Right ventricle myocardium superior (tissue), 1 donor: ENCODE measurements at regions not wholly inside any gene's neighbourhood (a gene's known extent, or its start where the extent isn't known, plus 50 kb on each side); places are given as distances from the start of the nearest gene placed in this dataset.

ENCODE experiments used
- ATAC-seq: fragments of 200-7000 bp; cut with Tn5 transposase; one replicate; pipeline ENCODE4 v1.9.1; 2020; ENCODE audit warnings: mild to moderate bottlenecking; ENCODE audit not compliant: poor library complexity
- DNase-seq: peaks from one replicate; pipeline ENCODE4 v3.0.0-alpha.2; 2020
- intact Hi-C: fragments of 100-400 bp; cut with DNase I; formaldehyde crosslinking; loops from one replicate; pipeline ENCODE4 v1.11.2; 2022
- donor health status: DM: no; HTN: yes; CAD: no; lungs with severe emphysema.

DNA sequence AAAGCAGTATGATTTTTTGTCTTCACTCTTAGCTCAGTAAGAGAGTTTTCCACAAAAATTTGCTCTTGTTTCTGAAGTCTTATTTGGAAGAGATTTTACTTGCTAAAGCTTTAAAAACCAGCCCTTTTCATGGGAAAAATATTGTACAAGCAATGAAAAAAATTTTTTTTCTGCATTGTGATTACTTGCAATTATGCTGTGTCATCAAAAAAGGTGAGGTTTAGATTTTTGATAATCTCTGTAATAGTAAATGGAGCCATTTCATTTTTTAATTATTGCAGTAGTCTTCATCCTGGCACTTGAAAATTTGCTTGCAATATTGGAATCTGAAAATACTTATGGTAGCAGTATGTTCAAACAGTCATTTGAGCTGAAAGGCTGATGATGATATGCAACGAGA is 447.4 kb downstream of the SH2D4B start:
- ATAC-seq = no peak
- DNase-seq = no peak
- intact Hi-C loops = no loop called here

DNA sequence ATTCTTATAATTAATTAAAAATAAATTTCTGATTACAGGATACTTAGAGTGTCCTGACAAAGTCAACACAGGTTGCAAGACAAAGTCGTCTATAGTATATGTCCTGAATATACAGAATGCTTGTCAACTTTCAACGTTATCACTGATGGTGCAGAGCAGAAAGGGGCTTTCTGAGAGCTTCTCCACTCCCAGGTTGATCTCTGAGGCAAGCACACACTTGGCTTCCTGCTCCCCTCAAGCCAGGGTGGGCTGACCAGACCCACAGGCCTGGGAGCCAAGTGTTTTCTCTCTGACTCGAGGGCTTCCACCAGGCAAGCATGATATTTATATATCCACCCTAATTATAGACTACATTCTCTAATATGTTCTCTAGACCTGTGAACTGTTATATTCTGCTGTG is 448.9 kb downstream of the SH2D4B start:
- ATAC-seq = no peak
- intact Hi-C loops = no loop called here
- no peak for DNase-seq

DNA sequence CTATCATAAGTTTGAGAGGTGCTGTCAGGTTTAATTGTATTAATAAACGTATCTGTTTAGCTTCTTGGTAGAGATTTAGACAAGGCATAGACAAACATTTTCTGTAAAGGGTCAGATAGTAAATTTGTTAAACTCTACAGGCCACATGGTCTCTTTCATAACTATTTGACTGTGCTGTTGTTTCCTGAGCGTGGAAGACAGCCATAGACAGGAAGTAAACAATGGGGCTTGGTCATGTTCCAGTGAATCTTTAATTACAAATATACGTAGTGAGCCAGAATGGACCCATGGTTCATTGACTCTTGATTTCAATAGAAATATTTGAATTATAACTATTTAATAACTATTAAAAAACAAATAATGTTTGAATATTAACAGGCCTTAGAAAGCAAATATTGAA is 451.1 kb downstream of the SH2D4B start:
- intact Hi-C loops = no loop called here
- no peak for DNase-seq
- no peak for ATAC-seq

DNA sequence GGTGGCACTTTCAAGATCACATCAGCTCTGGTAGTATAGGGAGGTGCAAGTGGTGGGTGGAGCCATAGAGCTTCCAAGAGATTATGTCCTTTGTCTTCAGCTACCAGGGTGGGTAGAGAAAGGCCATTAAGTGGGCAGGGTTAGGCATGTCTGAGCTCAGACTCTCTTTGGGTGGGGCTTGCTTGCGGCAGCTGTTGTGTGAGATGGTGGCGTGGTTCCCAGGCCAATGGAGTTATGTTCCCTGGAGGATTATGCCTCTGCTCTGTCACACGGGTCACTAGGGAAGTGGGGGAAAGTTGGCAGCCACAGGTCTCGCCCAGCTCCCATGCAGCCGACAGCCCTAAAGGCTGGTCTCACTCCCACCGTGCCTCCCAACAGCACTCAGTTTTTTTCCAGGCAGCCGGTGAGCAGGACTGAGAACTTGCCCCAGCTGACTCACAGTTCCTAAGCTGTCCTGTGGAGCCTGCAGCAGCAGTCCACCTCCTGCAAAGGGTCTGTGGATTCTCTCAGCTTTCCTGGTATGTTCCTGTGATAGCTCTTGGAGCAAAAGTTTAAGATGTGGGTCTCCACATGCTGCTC is 459.0 kb downstream of the SH2D4B start:
- intact Hi-C loops = no loop called here
- ATAC-seq (no peak), DNase-seq (no peak)

DNA sequence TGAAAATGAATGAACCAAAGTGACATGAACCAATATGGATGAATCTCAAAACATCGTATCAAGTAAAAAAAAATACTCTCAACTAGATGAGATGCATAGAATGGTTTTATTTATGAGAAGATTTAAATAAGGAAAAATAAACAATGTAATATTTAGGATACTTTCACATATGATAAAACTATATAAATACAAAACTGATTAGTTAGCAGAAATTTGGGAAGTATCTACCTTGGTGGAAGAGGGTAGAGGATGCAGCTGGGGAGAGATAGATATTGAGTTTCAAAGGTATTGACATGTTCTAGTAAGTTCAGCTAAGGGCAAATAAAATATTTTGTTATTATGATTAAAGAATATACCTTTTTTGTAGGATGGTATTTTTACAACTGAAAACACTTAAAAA is 463.1 kb downstream of the SH2D4B start:
- DNase-seq = no peak
- intact Hi-C loops = no loop called here
- no peak for ATAC-seq

DNA sequence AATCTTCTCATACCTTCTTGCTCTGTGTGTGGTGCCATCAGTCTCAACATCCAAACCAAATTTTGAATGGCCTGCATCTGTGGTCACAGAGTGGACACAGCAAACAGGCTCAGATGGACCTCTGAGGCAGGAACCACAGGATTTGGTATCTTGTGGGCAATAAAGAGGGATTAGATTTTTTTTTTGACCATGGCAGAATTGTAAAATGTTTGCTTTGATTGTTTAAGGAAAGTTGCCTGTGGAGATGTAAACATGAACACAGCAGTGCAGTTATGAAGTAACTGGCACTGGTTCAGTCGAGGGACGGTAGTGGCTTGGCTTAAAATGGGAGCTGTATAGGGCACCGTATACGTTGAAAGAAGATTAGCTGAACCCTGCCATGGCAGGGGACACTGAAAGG is 464.7 kb downstream of the SH2D4B start:
- DNase-seq = no peak
- intact Hi-C loops = no loop called here

DNA sequence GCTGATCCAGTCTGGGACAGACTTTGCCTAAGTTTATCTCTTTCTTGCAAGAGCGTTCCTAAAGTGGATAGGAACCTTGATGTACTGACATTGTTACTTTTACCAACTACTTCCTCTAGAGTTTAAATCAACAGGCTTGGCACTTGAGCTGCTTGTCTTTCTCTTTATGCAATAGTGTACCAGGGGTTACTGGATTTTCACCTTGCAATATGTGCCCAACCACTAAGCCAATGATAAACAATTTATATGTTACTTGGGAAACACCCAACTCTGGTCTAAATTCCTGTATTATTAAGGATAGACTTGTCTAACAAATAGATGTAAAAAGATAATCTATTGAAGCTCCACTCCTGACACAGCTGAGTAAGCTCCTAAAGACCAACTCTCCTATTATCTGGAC is 470.2 kb downstream of the SH2D4B start:
- intact Hi-C loops = no loop called here

More for the DNA sequence above, 464.7 kb downstream of the SH2D4B start:
- no peak for ATAC-seq

DNA sequence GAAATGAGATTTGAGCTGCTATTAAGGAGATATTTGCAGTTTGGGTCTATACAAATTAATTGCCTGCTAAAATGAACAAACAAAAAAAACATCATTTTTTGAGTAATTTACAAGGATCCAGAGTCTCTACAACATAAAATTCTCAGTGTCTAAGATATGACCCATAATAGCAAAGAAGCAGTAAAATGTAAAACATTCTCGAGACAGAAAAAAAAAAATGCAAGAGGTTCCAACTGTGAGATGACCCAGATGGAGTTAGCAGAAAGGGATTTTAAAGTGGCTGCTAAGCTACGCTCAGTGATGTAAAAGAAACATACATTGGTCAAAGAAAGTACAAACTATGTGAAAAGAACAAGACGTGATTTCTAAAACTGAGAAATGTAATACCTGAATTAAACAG is 471.0 kb downstream of the SH2D4B start:
- DNase-seq (no peak), ATAC-seq (no peak)
- intact Hi-C loops = no loop called here

More for the DNA sequence above, 470.2 kb downstream of the SH2D4B start:
- ATAC-seq = no peak
- DNase-seq = no peak

DNA sequence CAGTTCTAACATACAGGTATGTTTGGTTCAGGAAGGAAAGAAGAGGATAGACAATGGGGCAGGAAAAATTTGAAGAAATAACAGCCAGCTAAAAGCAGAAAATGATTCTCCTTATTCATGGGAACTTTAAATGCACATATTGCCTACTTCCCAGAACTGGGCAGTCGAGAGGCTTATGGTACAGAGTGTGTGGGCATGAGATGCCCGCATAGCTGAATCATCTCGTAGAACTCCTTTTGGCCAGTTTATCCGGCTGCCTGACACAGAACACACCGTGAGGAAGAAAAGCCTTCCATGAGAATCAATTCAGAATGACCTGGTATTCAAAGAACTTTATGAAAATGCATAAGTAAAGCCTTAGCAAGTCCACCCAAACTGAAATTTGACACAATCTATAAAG is 471.6 kb downstream of the SH2D4B start:
- ATAC-seq = no peak
- no peak for DNase-seq
- intact Hi-C loops = no loop called here

DNA sequence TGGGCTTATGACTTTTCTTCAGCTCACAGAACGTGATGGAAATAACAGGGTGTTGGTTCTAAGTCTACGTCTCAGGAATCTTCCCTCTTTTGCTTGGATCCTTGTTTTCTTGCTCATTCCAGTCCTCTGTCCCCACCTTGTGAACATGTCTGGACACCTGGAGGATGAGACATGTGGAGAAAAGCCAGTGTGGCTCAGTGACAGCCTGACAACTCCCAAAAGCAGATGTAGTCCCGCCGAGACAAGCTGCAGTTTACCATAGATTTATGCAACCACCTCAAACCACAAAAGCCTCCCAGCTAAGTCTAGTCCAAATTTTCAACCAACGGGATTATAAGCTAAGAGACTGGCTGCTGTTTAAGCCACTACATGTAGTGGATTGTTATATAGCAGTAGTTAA is 476.1 kb downstream of the SH2D4B start:
- intact Hi-C loops = no loop called here
- no peak for DNase-seq
- ATAC-seq = no peak

DNA sequence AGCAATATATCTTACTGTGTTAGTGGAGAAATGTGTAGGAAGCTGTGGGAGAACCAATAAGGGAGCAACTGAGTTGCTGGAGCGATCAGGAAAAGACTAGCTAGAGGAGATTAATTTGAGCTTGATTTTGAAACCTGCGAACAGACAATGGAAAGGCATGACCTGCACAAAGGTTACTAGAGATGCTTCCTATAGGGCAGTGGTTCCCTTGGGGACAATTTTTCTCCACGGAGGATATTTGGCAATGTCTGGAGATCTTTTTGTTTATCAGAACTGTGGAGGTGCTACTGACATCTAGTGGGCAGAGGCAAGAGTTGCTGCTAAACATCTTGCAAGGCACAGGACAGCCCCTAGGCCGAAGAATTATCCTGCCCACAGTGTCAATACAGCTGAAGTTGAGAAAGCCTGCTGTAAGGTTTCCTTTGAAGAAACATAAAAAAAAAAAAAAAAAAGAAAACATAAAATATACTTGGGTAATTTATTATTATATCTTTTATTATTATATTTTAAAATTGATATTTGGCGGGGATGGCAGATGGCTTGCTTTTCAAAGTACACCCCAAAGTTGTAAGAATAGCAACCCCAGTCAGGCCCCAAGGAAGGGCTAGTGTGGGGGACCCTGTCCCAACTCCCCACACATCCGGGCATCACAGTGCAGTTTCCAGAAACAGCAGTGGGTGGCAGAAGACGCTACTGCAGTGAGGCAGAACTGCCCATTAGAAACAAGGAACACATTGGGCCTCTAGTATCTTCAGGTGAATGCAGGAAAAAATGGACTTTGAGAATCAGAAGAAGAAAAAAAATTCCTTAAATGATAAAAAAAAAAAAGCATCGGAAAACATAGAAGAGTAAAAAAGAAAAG is 481.6 kb downstream of the SH2D4B start:
- no peak for DNase-seq
- intact Hi-C loops = no loop called here
- ATAC-seq = no peak

DNA sequence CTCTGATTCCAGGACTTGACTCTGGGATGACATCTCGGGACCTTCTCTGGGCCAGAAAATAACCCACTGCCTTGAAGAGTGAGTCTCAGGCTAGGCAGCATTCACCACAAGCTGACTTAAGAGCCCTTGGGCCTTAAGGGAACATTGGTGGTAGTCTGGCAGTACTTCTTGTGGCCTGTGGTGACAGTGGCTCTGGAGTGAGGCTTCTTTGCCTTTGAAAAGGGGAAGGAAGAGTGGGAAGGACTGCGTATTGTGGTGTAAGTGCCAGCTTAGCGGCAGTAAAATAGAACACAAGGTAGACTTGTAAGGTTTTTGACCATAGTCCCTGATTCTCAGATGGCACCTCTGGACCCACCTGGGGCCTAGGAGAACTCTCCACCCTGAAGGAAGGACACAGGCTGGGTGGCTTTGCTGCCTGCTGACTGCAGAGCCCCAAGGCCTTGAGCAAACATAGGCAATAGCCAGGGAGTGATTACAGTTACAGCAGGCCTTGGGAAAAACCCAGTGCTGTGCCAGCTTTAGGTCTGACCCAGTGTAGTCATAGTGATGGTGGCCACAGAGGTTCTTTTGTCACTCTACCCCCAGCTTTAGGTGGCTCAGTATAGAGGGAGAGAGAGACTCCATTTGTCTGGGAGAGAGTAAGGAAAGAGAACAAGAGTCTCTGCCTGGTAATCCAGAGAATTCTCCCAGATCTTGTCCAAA is 483.9 kb downstream of the SH2D4B start:
- intact Hi-C loops = no loop called here
- no peak for ATAC-seq
- no peak for DNase-seq

DNA sequence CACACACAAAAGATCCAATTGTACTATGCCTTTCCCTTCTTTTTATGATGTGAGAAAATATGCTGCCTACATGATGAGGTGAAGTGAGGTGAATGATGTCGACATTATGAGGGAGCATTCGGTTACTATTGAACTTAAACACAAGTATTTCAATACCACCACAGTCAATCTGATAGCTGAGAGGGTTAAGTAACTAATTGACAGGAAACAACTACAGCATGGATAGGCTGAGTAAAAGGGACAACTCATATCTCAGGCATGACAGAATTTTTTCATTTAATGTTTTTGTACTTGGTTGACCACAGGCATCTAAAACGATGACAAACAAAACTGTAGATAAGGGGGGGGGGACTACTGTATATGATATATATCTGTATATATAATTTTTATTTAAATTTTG is 488.9 kb downstream of the SH2D4B start:
- intact Hi-C loops = no loop called here
- no peak for ATAC-seq
- no peak for DNase-seq

DNA sequence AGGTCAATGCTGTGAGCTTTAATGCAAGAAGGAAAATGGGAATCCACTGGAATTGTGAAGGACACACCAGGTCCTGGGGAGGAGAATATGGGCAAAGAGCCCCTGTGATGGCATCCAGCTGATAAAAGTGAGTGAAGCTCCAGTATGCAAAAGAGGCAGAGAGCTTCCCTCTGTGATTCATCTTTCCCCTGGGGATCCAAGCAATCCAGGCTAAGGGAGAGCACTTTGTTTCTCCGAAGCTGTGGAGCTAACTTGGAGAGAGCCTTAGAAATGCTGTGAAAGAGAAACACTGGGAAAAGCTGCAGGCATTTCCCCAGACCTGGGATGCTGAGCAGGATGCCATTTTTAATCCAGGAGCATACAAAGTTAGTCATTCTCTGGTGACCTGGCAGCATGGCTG is 489.5 kb downstream of the SH2D4B start:
- ATAC-seq (no peak), DNase-seq (no peak)
- intact Hi-C loops = no loop called here

DNA sequence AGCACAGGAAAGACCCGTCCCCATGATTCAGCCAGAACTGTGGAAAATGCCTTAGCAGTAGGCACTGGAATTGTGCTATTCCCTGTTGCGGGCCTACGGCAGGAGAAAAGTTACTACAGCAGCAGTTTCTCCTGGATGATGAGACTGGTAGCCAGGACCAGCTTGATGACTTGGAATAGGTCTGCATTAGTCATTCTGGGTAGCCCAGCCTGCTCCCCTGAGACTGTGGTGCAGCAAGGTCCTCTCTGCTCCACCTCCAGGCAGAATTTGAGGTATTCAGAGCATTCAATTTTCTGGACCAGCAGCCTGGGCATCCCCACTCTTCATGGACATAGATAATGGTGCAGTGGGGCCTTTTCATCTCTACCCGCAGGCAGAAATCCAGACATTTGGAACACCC is 490.0 kb downstream of the SH2D4B start:
- no peak for DNase-seq
- intact Hi-C loops = no loop called here
- no peak for ATAC-seq

DNA sequence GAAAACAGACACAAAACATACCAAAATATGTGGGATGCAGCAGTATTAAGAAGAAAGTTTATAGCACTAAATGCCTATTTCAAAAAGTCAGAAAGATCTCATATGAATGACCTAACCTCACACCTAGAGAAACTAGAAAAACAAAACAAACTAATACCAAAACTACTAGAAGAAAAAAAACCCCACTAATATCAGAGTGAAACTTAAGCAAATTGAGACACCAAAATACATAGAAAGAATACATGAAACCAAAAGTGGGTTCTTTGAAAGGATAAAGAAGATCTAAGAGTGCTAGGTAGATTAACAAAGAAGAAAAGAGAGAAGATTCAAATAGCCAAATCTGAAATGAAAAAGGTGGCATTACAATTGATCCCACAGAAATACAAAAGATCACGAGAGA is 494.1 kb downstream of the SH2D4B start:
- ATAC-seq = no peak
- DNase-seq = no peak
- intact Hi-C loops = no loop called here

DNA sequence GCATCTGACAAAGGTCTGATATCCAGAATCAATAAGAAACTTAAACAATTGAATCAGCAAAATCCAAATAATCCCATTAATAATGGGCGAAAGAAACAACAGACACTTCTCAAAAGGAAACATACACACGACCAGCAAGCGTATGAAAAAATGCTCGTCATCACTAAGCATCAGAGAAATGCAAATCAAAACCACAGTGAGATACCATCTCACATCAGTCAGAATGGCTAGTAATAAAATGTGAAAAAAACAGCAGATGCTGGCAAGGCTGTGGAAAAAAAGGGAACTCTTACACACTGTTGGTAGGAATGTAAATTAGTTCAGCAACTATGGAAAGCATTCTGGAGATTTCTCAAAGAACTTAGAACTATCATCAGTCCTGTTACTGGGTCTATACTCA is 496.7 kb downstream of the SH2D4B start:
- ATAC-seq (no peak), DNase-seq (no peak)
- intact Hi-C loops = no loop called here

DNA sequence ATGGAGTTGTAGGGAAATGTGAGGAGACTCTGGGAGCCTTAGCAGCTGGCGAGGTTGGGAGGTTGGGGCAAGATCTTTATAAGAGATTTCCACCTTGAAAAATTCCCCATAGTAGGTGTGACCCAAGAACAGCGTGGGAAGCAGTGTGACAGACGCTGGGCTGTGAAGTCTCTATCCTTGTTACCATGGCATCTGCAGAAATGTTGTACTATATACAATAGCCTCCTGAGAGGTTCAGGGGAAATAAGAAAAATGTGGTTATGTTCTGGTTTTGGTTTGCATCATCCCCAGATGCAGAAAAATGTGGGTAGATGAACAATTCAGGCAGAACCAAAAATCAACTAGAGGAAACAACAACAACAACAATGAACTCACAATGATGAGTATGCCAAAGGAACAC is 498.6 kb downstream of the SH2D4B start:
- intact Hi-C loops = no loop called here
- no peak for DNase-seq
- ATAC-seq = no peak

DNA sequence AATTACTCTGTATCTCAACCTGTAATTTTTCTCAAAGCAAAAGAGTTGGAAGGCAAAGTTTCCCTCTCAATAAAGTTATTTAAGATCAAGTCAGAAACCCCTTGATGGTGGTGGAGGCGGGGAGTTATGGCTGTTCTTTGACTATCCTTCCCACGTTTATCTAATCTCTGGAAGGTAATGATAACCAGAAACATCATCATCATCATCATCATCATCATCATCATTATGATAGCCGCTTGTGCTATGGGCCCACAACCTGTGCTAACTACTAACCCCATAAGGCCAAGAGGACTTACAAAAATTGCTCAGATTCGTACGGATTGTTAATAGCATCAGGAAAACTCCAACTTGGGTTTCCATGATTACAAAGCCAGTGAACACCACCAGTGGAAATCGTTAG is 502.3 kb downstream of the SH2D4B start:
- DNase-seq = no peak
- no peak for ATAC-seq
- intact Hi-C loops = no loop called here

DNA sequence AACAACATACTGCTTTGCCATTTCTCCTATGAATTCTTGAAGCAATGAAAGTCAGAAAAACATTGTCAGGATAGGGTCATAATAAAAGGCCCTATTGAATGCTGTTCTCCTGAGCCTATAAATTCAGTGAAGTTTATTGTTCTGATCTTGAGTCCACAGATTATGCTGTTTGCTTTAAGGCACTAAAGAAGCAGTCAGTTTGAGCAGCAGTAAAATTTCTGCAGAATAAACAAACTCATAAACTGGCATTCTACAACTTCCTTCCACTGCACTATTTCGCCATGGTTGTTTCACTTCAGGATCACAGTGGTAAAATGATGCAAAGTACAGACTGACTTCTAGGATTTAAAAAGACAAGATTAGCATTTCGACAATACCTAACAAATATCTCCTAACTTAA is 503.2 kb downstream of the SH2D4B start:
- intact Hi-C loops = no loop called here
- ATAC-seq = no peak
- no peak for DNase-seq
